Fibroblast of pulmonary artery (primary cell): ENCODE measurements at regions not wholly inside any gene's neighbourhood (a gene's known extent, or its start where the extent isn't known, plus 50 kb on each side); places are given as distances from the start of the nearest gene placed in this dataset.
A peak's percentile ranks its signal among the peaks of the same experiment; 100 is the strongest.

ENCODE experiments used
- DNase-seq: peaks from one replicate; pipeline ENCODE4 v3.0.0-alpha.2; 2010; ENCODE audit warnings: low read depth
- H3K4me3 ChIP-seq: replicated peaks from 2 replicates; pipeline ENCODE4 v1.5.1; 2011; ENCODE audit warnings: low read depth, mild to moderate bottlenecking, control low read depth, low read length, moderate library complexity
- TF ChIP-seq, protein P1 (sequence below): IDR thresholded peaks from 2 replicates; pipeline ENCODE4 v1.5.1; 2011; ENCODE audit warnings: mild to moderate bottlenecking, control low read depth, low read length, inconsistent platforms; ENCODE audit errors: missing control alignments

DNA sequence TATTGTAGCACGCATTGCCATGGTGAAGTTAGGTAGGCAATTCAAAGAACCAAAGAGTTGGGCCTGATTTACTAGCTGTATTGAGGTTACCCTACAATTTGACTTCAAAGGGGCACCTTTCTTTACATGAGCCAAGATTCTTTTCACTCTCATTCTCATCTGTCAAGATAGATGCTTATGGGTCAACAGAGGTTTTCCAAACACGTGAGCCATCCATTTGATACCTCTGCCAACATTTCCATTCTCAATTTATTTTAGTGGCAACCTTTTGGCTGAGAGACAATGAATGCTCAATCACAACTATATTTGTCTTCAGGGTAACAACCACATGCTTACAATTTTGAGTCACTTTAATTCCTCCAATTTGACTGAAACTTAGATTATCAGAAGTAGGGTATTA is 370.6 kb upstream of the CDH20 start:
- no peak overlapping the region for H3K4me3 ChIP-seq
- no peak for DNase-seq
- TF ChIP-seq, protein P1, sequence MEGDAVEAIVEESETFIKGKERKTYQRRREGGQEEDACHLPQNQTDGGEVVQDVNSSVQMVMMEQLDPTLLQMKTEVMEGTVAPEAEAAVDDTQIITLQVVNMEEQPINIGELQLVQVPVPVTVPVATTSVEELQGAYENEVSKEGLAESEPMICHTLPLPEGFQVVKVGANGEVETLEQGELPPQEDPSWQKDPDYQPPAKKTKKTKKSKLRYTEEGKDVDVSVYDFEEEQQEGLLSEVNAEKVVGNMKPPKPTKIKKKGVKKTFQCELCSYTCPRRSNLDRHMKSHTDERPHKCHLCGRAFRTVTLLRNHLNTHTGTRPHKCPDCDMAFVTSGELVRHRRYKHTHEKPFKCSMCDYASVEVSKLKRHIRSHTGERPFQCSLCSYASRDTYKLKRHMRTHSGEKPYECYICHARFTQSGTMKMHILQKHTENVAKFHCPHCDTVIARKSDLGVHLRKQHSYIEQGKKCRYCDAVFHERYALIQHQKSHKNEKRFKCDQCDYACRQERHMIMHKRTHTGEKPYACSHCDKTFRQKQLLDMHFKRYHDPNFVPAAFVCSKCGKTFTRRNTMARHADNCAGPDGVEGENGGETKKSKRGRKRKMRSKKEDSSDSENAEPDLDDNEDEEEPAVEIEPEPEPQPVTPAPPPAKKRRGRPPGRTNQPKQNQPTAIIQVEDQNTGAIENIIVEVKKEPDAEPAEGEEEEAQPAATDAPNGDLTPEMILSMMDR: no peak

DNA sequence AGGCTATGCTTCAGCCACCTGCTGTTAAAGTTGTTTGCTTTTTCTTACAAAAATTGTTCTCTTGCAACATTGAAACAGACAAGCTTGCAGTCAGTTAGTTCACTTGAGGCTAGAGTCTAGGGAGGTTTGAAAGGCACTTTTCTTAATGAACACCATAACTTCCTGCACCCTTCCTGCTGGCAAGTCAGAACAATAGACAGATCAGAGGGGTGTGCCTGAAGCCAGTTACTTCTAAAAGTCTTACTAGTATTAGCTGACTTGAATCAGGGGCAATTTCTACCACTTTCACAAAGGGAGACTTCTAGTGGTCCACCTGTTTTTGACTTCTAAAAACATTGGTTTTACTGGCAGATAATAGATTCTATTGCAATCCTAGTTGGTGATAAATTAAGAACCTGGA is 367.4 kb upstream of the CDH20 start:
- TF ChIP-seq, protein P1: no peak
- H3K4me3 ChIP-seq: no peak overlapping the region
- peak; percentile 13 for DNase-seq

DNA sequence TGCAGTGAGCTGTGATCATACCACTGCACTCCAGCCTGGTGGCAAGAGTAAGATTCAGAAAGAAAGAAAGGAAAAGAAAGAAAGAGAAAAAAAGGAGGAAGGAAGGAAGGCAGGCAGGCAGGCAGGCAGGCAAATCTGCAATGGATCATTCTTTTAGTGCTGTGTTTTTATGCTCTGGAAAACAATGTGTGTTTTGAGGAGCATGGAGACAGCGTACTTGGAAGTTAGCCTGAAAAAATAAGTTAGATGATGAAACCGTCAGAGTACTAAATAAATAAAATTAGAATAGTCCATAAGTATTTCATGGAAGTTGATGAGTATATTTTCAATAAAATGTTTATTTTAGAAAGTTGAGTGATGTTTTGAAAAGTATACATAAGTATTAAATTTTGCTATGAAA is 366.4 kb upstream of the CDH20 start:
- H3K4me3 ChIP-seq: no peak overlapping the region
- DNase-seq: peak; percentile 46
- TF ChIP-seq, protein P1: no peak

GRCh38 chr18:60975420-60975819 is 357.8 kb upstream of the CDH20 start:
- H3K4me3 ChIP-seq: no peak overlapping the region
- TF ChIP-seq, protein P1: no peak
- DNase-seq: no peak

DNA sequence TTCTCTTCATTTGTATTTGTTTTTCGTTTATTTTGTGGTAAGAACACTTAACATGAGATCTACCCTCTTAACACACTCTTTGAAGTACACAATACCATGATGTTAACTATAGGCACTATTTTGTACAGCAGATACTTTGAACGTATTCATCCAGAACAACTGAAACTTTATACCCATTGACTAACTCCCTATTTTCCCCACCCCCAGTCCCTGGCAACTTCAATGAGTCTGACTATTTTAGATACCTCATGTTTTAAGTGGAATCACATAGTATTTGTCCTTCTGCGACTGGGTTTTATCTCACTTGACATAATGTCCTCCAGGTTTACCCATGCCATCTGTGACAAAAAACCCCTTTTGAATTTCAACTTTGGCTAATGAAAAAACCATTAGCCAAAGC is 356.3 kb upstream of the CDH20 start:
- no peak for DNase-seq

DNA sequence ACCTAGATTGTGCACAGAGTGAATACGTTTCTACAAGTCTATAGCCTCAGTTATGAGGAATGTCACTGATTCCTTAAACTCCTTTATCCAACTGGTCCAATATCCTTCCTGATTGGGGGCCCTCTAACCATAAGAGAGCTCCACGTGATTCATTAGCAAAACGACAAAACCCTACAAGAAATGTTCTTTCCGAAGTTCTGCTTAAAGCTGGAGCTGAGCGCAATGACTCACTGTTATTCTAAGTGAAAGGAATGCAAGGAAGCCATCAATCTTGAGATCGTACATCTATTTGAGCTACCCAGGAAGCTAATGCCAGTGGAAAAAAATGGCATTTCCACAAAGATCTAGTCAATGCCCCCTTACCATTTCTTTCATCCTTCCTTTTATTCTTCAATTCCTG is 354.9 kb upstream of the CDH20 start:
- DNase-seq: peak; percentile 82
- TF ChIP-seq, protein P1: no peak
- no peak overlapping the region for H3K4me3 ChIP-seq

More for the DNA sequence above, 356.3 kb upstream of the CDH20 start:
- H3K4me3 ChIP-seq: no peak overlapping the region
- TF ChIP-seq, protein P1: no peak

GRCh38 chr18:60980422-60981005 is 352.7 kb upstream of the CDH20 start:
- TF ChIP-seq, protein P1: no peak
- DNase-seq: no peak
- H3K4me3 ChIP-seq: no peak overlapping the region
